D721Med (cell line): ENCODE measurements at regions not wholly inside any gene's neighbourhood (a gene's known extent, or its start where the extent isn't known, plus 50 kb on each side); places are given as distances from the start of the nearest gene placed in this dataset.

Experiments
- DNase-seq: peaks from one replicate; pipeline ENCODE4 v3.0.0; 2011; ENCODE audit warnings: low spot score; ENCODE audit not compliant: insufficient read length
- FAIRE-seq: peaks from 2 replicates; lab custom pipeline; 2011; peaks lifted over from hg19 to GRCh38; lab: Jason Lieb, UNC
- TF ChIP-seq, protein P1 (sequence below): IDR thresholded peaks from 2 replicates; pipeline ENCODE4 v1.5.1; 2012; ENCODE audit warnings: mild to moderate bottlenecking, control low read depth; ENCODE audit not compliant: insufficient read depth; ENCODE audit errors: missing control alignments

GRCh38 chr10:83978681-83979383 is 160.5 kb upstream of the GHITM start:
- no peak for DNase-seq
- TF ChIP-seq, protein P1, sequence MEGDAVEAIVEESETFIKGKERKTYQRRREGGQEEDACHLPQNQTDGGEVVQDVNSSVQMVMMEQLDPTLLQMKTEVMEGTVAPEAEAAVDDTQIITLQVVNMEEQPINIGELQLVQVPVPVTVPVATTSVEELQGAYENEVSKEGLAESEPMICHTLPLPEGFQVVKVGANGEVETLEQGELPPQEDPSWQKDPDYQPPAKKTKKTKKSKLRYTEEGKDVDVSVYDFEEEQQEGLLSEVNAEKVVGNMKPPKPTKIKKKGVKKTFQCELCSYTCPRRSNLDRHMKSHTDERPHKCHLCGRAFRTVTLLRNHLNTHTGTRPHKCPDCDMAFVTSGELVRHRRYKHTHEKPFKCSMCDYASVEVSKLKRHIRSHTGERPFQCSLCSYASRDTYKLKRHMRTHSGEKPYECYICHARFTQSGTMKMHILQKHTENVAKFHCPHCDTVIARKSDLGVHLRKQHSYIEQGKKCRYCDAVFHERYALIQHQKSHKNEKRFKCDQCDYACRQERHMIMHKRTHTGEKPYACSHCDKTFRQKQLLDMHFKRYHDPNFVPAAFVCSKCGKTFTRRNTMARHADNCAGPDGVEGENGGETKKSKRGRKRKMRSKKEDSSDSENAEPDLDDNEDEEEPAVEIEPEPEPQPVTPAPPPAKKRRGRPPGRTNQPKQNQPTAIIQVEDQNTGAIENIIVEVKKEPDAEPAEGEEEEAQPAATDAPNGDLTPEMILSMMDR, result no peak
- no peak for FAIRE-seq

DNA sequence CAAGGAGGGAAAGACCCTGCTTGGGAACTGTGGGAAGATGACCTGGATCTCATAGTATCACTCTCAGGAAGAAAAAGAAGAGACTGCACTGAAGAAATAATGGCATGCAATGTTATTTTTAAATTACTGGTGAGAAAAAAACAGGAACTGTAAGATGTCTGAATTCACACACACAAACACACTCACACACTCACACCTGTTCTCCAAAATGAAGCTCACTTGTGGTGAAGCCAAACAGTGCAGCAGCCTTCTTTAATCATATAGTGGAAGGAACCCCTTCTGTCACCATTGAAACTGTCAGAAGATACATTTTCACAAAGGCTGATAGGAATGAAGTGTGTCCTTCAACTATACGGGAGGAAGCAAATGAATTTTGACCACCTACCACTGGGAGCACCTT is 156.5 kb upstream of the GHITM start:
- FAIRE-seq (no peak), DNase-seq (no peak)
- TF ChIP-seq, protein P1, result no peak

GRCh38 chr10:83983578-83984255 is 155.6 kb upstream of the GHITM start:
- FAIRE-seq (no peak), DNase-seq (no peak)
- TF ChIP-seq, protein P1, result no peak

DNA sequence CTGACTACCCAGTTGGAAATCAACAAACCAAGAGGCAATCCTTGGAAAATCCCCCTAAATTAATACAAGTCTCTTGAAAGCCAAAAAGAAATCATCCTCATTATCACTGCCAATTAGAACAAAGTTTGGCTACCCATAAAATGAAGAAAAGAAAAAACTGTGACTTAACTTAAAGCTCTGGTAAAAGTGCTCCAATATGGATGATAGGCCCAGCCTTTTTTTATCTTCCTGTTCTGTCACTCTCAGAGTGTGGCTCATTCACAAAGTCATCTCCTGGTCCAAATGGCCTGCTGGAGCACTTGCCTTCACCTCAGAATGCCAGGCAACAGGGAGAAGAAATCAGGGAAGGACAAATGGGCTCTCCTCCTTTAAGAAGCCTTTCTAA is 155.1 kb upstream of the GHITM start:
- FAIRE-seq, result no peak

DNA sequence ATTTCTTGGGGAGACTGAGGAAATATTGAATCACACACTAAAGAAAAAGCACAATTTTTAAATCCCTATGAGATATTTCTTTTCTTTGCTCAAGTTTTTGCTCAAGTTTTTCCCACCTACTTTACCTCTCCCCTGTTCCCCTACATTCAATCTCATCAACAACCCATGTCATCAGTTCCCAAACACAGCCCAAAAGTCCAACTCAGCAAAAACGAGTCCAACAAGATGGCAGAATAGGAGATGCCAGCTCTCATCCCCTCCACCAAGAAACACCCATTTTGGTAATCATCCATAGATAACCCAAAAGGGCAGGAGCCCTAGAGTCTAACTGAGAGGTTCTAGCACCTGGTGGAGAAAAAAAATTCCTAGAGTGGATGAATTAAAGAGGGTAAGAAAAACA is 152.5 kb upstream of the GHITM start:
- TF ChIP-seq, protein P1, result no peak
- DNase-seq, result no peak
- no peak for FAIRE-seq

More for the DNA sequence above, 155.1 kb upstream of the GHITM start:
- TF ChIP-seq, protein P1, result no peak
- DNase-seq, result no peak

DNA sequence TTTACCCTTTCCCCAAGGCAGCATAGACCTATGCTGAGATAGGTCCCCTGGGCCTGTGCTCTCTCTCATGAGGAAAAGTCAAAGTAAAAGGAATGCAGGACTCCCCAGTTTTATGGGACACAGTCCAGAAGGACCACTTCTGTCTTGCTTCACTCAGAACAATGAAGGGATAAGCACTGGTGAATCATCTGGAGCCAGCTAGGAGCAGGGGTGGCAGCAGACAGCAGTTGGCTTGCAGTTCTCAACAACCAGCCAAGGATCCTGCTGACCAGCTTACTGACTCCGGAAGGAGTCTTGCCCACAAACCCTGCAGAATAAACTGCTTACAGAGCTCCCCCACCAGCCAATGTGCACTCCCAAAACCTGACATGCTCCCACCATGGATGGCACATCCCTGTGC is 152.1 kb upstream of the GHITM start:
- TF ChIP-seq, protein P1, result no peak
- FAIRE-seq (no peak), DNase-seq (no peak)

- TF ChIP-seq, protein P1, result no peak
- FAIRE-seq (no peak), DNase-seq (no peak)
These were observed 150.9 kb upstream of the GHITM start for GRCh38 chr10:83988435-83988834.
